GM13977 (cell line): ENCODE measurements at regions not wholly inside any gene's neighbourhood (a gene's known extent, or its start where the extent isn't known, plus 50 kb on each side); places are given as distances from the start of the nearest gene placed in this dataset.

Experiments
- DNase-seq: peaks from one replicate; pipeline ENCODE4 v3.0.0; 2012; ENCODE audit warnings: low spot score
- in situ Hi-C: fragments of 300-500 bp; cut with MboI; formaldehyde crosslinking; loops from one replicate; pipeline ENCODE4 v1.12.0; 2022; ENCODE audit warnings: low sequenced_read_pairs, low pct_unique_long_range_greater_than_20kb, mixed read lengths, inconsistent platforms; ENCODE audit not compliant: unreplicated experiment
- TF ChIP-seq, protein P1 (sequence below): IDR thresholded peaks from 2 replicates; pipeline ENCODE4 v1.5.1; 2012; ENCODE audit warnings: mild to moderate bottlenecking, control low read depth; ENCODE audit not compliant: insufficient read depth; ENCODE audit errors: extremely low read depth, missing control alignments

DNA sequence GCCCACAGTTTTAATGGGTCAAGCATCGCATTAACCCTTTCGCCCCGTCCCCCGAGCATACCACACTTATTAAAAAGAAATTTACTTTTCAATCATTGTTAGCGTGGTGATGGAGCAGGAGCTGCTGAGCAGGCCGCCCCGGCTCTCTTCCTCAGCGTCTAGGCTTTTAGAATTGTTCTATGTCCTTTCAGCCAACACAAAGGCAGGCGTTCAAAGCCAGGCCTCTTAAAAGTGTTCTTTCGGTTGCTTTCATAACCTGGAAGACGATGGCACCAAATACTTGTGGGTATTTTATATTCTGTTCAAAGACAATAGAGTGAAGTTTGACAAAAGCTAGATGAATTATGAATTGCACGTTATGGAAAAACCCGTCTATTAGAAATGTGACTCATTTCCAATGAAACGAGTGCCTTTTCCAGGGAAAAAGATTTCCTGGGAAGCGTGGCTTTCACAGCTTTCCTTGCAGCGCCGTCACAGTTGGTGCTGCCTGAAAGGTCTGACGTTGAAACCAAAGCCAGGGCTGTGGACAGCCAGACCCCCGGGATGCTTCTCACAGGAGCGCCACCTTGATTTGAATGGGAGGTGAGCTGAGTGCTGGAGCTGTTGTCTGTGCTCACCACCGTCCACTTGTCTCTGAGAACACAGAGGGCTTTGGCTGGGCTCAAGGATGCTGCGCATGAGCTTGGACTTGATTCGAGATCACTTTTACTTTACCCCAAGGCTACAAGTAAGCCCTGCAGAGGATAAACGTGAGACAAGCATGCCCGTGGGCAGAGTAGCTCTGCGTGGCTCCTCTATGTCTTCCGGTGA lies 78.8 kb downstream of the SOX1 start:
- DNase-seq: no peak
- in situ Hi-C loops: no loop called here
- TF ChIP-seq, protein P1, sequence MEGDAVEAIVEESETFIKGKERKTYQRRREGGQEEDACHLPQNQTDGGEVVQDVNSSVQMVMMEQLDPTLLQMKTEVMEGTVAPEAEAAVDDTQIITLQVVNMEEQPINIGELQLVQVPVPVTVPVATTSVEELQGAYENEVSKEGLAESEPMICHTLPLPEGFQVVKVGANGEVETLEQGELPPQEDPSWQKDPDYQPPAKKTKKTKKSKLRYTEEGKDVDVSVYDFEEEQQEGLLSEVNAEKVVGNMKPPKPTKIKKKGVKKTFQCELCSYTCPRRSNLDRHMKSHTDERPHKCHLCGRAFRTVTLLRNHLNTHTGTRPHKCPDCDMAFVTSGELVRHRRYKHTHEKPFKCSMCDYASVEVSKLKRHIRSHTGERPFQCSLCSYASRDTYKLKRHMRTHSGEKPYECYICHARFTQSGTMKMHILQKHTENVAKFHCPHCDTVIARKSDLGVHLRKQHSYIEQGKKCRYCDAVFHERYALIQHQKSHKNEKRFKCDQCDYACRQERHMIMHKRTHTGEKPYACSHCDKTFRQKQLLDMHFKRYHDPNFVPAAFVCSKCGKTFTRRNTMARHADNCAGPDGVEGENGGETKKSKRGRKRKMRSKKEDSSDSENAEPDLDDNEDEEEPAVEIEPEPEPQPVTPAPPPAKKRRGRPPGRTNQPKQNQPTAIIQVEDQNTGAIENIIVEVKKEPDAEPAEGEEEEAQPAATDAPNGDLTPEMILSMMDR: no peak

DNA sequence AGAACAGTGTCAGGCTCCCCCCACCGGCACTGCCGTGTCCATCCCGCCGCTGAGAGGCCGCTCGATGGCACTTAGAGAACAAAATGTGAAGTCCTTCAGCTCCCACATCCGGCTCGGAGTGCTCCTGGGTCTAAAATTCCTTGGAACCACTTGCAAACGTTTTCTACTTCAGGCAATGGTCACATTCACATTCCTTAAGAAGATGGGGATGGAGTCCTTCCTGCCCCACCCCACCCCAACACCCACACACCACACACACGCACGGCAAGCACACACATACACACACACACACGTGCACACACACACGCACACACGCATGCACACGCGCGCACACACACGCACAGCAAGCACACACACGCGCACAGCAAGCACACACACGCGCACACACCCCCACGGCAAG lies 83.4 kb downstream of the SOX1 start:
- DNase-seq: no peak
- in situ Hi-C loops: no loop called here
- TF ChIP-seq, protein P1: no peak

DNA sequence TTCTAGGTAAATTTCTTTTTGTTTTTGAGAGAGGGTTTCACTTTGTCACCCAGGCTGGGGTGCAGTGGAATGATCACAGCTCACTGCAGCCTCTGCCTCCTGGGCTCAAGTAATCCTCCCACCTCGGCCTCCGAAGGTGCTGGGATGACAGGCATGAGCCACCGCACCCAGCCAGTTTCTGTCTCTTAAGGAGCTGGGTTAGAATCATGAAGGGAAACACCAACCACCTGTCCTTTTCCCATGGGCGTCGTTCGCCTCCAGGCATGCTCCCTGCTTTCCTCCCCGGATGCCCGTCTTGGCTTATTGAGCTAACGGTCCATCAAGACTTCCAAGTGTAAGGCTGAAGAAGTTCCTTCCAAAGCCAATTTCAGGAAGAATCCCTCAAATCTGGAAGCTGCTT lies 85.9 kb downstream of the SOX1 start:
- TF ChIP-seq, protein P1: no peak
- DNase-seq: no peak
- in situ Hi-C loops: no loop called here

DNA sequence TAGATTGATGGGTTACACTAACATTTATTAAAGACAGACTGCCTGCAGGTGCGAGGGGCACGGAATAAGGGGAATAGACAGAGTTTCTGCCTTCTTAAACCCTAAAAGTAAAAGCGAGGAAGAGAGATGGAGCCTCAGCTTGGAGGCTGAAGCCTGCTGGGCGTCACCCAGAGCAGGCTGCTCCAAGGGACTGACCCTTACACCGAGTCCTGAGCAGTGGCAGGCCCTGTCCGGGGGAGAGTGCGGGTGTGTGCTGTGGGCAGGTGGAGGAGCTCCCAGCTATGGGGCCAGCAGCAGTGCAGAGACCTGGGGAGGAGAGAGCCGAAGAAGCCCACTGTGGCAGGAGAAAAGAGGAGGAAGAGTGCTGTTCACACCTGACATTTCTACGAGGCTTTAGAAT lies 86.4 kb downstream of the SOX1 start:
- TF ChIP-seq, protein P1: no peak
- no peak for DNase-seq
- in situ Hi-C loops: no loop called here

DNA sequence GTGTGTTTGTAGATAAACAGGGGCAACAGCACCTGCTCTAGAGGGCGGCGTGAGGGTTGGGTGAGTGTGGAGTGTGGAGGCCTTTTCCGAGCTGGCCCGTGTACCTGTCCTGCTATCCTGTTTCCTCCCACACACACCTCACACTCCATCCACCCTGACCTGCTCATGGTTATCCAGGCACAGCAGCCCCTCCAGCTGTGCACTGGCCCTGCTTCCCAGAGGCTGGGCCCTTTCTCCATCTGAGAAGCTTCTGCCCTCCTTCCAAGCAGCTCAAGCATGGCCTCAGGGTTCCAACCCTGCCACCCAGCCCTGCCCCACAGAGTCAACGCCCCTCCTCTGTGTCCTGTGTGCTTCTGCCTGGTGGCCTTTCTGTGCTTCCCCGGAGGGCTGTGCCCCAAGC lies 86.9 kb downstream of the SOX1 start:
- TF ChIP-seq, protein P1: no peak
- in situ Hi-C loops: no loop called here
- no peak for DNase-seq

DNA sequence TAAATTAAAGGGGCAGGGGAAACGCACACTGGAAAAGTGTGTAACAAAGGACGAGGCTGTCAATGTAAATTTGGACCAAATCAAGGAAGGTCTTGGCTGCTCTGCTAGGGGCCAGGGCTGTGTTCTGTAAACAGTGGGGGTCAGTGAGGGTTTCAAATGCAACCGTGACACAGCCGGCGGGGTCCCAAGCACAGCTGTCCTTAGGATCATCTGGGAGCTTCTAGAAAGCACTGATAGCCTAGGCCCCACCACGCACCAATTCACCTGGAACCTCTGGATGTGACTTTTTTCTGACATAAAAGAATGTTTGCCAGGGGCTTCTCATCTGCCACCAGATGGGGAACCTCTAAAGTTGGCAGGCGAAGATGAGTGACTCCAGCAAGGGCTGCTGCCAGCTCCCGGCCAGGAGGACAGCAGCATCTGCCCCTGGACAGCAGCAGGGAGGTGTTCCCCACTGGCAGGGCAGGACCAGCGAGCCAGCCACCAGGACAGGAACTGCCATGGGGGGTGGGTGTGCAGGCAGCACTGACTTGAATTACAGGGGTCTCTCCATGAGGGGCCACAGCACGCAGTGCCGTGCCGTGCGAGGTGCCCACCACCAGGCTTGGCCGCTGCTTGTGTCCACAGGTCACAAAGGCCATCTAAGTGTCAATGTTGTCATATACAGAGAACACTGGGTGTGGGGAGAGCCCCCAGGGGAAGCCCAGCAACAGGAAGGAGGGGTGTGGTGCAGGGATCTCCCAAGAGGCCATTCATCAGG lies 87.5 kb downstream of the SOX1 start:
- TF ChIP-seq, protein P1: no peak
- DNase-seq: no peak
- in situ Hi-C loops: no loop called here
